Thyroid gland (tissue), 4 donors: ENCODE measurements at regions not wholly inside any gene's neighbourhood (a gene's known extent, or its start where the extent isn't known, plus 50 kb on each side); places are given as distances from the start of the nearest gene placed in this dataset.

ENCODE experiments used
- CTCF ChIP-seq, 6 experiments: fragments of 200-600 bp in 3 of 6; fragments of 450-650 bp in 3 of 6; sonication (generic) in 3 of 6; IDR thresholded peaks; one replicate each; pipeline ENCODE4 v1.5.1; 2016 to 2019; ENCODE audit warnings: antibody characterized with exemption in 6 of 6, mild to moderate bottlenecking in 2 of 6, inconsistent platforms in 1 of 6, moderate library complexity in 1 of 6
- POLR2A ChIP-seq, 2 donors: fragments of 450-650 bp; IDR thresholded peaks; one replicate each; pipeline ENCODE4 v1.6.1; 2017; ENCODE audit warnings: antibody characterized with exemption in 2 of 2, mild to moderate bottlenecking in 2 of 2, moderate library complexity in 1 of 2

- no peak for TF ChIP-seq CTCF (IDR thresholded peaks at IDR 0.05)
- TF ChIP-seq POLR2A (IDR thresholded peaks at IDR 0.05): no peak
Measured at GRCh38 chr1:214900590-214900989, 181.9 kb upstream of the KCNK2 start.
